ENCODE measurements at regions not wholly inside any gene's neighbourhood (a gene's known extent, or its start where the extent isn't known, plus 50 kb on each side); places are given as distances from the start of the nearest gene placed in this dataset.

DNA sequence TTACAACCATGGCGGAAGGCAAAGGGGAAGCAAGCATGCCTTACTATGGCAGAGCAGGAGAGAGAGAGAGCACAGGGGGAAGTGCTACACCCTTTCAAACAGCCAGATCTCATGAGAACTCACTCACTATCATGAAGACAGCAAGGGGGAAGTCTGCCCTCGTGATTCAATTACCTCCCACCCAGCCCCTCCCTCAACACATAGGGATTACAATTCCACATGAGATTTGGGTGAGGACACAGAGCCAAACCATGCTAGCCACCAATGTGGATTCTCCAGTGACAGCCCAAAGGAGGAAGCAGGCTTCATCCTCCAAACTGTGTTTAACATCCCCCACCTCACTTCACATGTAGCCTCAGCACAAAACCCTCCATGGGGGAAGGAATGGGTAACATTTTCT is 563.7 kb downstream of the CDK5RAP2 start:
- Histone ChIP-seq H3K27me3 (no peaks in the 10 kb centered on the region), H3K9me3 (no peaks in the 10 kb centered on the region), H3K36me3 (no peaks in the 10 kb centered on the region), H3K27ac (no peak overlapping the region), H3K4me1 (no peaks in the 10 kb centered on the region), H3K4me3 (no peak overlapping the region)
- TF ChIP-seq, protein P1, sequence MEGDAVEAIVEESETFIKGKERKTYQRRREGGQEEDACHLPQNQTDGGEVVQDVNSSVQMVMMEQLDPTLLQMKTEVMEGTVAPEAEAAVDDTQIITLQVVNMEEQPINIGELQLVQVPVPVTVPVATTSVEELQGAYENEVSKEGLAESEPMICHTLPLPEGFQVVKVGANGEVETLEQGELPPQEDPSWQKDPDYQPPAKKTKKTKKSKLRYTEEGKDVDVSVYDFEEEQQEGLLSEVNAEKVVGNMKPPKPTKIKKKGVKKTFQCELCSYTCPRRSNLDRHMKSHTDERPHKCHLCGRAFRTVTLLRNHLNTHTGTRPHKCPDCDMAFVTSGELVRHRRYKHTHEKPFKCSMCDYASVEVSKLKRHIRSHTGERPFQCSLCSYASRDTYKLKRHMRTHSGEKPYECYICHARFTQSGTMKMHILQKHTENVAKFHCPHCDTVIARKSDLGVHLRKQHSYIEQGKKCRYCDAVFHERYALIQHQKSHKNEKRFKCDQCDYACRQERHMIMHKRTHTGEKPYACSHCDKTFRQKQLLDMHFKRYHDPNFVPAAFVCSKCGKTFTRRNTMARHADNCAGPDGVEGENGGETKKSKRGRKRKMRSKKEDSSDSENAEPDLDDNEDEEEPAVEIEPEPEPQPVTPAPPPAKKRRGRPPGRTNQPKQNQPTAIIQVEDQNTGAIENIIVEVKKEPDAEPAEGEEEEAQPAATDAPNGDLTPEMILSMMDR (IDR thresholded peaks at IDR 0.05), result no peak
- TF ChIP-seq POLR2A (IDR thresholded peaks at IDR 0.05), result no peak
- intact Hi-C loops (cut with DNase I; ENCODE audit: low total_unique reads), result no loop called here
- DNase-seq, result no peak

DNA sequence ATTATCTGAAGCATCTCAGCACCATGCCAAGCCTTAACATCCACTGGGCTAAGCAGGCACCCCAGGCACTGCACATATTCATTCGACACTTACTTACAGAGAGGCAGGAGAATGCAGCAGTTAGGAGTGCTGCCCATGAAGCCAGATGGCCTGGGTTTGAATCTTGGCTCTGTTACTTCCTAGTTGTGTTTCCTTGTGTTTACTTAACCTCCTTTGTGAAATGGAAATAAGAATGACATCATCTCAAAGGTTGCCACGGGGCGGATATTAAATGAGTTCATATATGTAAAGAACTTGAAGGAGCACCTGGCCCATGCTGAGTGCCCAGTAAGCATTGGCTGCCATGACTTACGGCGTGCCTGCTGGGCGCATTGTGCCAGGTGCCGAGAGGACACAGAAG is 565.2 kb downstream of the CDK5RAP2 start:
- Histone ChIP-seq H3K27me3 (no peaks in the 10 kb centered on the region), H3K4me3 (no peak overlapping the region), H3K9me3 (no peaks in the 10 kb centered on the region), H3K36me3 (no peaks in the 10 kb centered on the region), H3K27ac (no peak overlapping the region), H3K4me1 (no peaks in the 10 kb centered on the region)
- no peak for DNase-seq
- intact Hi-C loops (cut with DNase I; ENCODE audit: low total_unique reads), result no loop called here
- TF ChIP-seq, protein P1 (IDR thresholded peaks at IDR 0.05), result no peak
- TF ChIP-seq POLR2A (IDR thresholded peaks at IDR 0.05), result no peak

DNA sequence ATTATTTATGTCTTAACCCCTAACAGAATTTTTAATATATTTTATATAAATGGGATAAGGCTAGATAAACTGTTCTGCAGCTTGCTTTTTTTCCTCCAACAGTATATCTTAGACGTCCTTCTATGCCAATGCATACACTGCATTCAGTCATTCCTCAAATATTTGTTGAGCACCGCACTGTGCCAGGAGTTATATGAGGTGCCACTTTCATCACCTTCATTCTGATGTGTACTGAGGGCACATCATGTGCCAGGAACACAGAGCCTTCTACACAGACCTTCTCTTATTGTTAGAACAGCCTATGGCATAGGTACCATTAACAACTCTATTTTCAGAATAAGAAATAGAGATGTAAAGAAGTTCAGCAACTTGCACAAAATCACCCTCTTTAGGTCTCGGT is 570.1 kb downstream of the CDK5RAP2 start:
- Histone ChIP-seq H3K9me3 (no peaks in the 10 kb centered on the region), H3K36me3 (no peaks in the 10 kb centered on the region), H3K4me1 (no peaks in the 10 kb centered on the region), H3K27ac (no peak overlapping the region), H3K27me3 (no peaks in the 10 kb centered on the region), H3K4me3 (no peak overlapping the region)
- intact Hi-C loops (cut with DNase I; ENCODE audit: low total_unique reads), result loop anchor here (10.0 kb wide), 1 partner anchor 65 kb away; no protein-coding TSS in a partner anchor
- TF ChIP-seq, protein P1 (IDR thresholded peaks at IDR 0.05), result no peak
- no peak for TF ChIP-seq POLR2A (IDR thresholded peaks at IDR 0.05)
- no peak for DNase-seq

DNA sequence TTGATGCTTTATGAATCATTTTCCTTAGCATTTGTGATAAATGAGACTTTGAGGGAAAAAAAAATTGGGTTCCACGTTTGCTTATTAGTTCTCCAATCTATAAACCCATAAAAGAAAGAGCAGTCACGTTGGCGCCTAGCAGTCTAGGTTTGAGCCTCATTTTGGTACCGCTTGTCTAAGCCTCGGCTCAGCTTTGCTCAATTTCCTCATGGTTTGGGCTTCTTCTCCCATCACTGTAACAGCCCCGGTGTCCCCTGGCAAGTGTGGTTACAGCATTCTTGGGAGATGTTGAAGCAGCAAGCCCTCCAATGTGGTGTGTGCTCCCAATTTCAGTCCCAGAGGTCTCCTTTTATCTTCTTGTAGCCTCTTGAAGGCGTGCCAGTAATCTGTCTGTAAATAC is 578.4 kb downstream of the CDK5RAP2 start:
- Histone ChIP-seq H3K9me3 (no peaks in the 10 kb centered on the region), H3K4me1 (no peaks in the 10 kb centered on the region), H3K27ac (no peak overlapping the region), H3K27me3 (no peaks in the 10 kb centered on the region), H3K36me3 (no peaks in the 10 kb centered on the region), H3K4me3 (no peak overlapping the region)
- intact Hi-C loops (cut with DNase I; ENCODE audit: low total_unique reads), result loop anchor here (10.0 kb wide), 1 partner anchor 57 kb away; no protein-coding TSS in a partner anchor
- DNase-seq, result no peak
- no peak for TF ChIP-seq POLR2A (IDR thresholded peaks at IDR 0.05)

DNA sequence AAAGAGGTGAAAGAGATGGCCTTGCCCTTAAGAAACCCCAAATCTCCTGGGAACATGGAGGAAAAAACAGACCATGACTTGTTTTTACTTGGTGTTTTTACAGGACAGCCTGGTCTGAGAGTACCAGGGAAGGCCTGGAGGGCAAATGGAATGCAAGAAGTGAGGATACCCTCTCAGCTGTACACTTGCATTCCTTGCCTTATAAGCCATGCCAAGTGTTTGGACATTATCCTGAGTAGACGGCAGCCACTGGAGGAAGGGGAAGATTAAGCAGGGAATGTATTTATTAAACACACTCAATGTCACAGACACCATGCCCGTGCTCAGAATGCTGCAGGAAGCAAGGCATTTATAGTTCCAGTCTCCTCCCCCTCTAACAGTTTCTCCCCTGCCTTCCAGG is 581.4 kb downstream of the CDK5RAP2 start:
- H3K27me3 ChIP-seq, result no peaks in the 10 kb centered on the region
- H3K9me3 ChIP-seq, result no peaks in the 10 kb centered on the region
- no peaks in the 10 kb centered on the region for H3K4me1 ChIP-seq
- H3K27ac ChIP-seq, result no peak overlapping the region
- TF ChIP-seq POLR2A (IDR thresholded peaks at IDR 0.05), result no peak
- TF ChIP-seq, protein P1 (IDR thresholded peaks at IDR 0.05), result no peak
- H3K36me3 ChIP-seq, result no peaks in the 10 kb centered on the region
- DNase-seq, result no peak
- intact Hi-C loops (cut with DNase I; ENCODE audit: low total_unique reads), result no loop called here
- no peak overlapping the region for H3K4me3 ChIP-seq

DNA sequence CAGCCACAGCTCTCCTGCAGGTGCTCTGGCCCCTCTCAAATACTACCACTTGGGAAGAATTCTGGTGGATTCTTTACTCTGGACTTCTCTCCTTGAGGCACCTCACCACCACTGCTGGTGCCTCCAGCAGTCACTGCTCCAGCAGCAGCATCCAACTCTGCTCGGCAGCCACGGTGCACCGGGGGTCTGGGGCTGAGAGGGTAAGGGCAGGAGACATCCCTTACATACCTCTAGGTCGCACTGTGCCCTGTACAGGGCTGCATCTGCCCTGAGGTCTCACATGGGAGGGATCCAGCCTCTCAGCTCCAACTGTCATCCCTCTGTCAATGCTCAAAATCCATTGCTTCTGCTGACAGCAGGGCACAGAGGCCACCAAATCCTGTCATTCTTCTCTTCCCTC is 588.2 kb downstream of the CDK5RAP2 start:
- no peak overlapping the region for H3K4me3 ChIP-seq
- DNase-seq, result no peak
- no peaks in the 10 kb centered on the region for H3K4me1 ChIP-seq
- no peaks in the 10 kb centered on the region for H3K36me3 ChIP-seq
- TF ChIP-seq, protein P1 (IDR thresholded peaks at IDR 0.05), result no peak
- no peak overlapping the region for H3K27ac ChIP-seq
- no peaks in the 10 kb centered on the region for H3K27me3 ChIP-seq
- intact Hi-C loops (cut with DNase I; ENCODE audit: low total_unique reads), result no loop called here
- H3K9me3 ChIP-seq, result no peaks in the 10 kb centered on the region

Data from uterus (tissue), 3 donors.